HG02588 (cell line): ENCODE measurements at regions not wholly inside any gene's neighbourhood (a gene's known extent, or its start where the extent isn't known, plus 50 kb on each side); places are given as distances from the start of the nearest gene placed in this dataset.
"Not testable (repeated sequence)": the region's sequence is repeated elsewhere in the genome, so short reads cannot be mapped to it uniquely, and the experiment has no call there.

ENCODE experiments used
- ATAC-seq: cut with Tn5 transposase; IDR thresholded peaks from one replicate; pipeline ENCODE4 v1.9.1; 2021; ENCODE audit warnings: mild to moderate bottlenecking, moderate library complexity; ENCODE audit not compliant: unreplicated experiment

DNA sequence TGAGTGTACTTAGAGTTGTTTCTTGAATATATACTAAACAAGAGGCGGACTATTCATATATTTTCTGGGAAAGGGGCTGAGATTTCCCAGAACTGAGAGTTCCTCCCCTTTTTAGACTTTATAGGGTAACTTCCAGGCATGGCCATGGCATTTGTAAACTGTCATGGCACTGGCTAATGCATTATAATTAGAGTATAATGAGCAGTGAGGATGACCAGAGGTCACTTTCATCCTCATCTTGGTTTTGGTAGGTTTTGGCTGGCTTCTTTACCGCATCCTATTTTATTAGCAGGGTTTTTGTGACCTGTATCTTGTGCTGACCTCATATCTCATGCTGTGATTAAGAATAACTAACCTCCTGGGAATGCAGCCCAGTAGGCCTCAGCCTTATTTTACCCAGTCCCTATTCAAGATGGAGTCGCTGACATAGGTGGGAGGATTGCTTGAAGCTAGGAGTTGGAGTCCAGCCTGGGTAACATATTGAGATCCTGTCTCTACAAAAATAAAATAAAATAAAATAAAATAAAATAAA, 91.4 kb downstream of the MOBP start:
- ATAC-seq = no peak

DNA sequence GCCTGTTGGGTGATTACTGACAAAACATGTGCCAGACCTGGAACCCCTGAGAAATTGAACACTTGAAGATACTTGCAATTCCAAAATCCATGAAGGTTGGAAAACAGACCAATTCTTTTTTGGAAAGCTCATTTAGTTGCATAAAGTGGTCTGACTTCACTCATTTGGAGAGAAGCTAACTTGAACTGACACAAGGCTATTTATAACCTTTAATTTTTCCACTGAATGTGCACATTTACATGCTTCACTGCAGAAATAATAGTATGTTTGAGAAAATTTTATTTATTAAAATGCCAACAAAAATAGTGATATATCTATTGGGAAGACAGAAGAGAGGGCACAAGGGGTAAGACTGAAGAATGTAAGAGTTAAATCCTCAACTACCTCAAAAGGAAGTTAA, 92.1 kb downstream of the MOBP start:
- ATAC-seq = no peak

GRCh38 chr3:39568508-39568907, 101.0 kb downstream of the MOBP start:
- ATAC-seq = no peak

GRCh38 chr3:39569095-39569494, 101.6 kb downstream of the MOBP start:
- no peak for ATAC-seq

GRCh38 chr3:39573392-39573791, 105.9 kb downstream of the MOBP start:
- no peak for ATAC-seq

GRCh38 chr3:39577541-39577940, 110.1 kb downstream of the MOBP start:
- ATAC-seq = no peak

DNA sequence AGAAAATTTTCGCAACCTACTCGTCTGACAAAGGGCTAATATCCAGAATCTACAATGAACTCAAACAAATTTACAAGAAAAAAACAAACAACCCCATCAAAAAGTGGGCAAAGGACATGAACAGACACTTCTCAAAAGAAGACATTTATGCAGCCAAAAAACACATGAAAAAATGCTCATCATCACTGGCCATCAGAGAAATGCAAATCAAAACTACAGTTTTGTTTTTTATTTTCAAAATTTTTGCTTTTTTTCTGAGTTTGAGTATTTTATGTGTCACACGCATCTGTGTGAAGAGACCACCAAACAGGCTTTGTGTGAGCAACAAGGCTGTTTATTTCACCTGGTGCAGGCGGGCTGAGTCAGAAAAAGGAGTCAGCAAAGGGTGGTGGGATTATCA, 118.7 kb downstream of the MOBP start:
- not testable (repeated sequence) for ATAC-seq

GRCh38 chr3:39587113-39587512, 119.6 kb downstream of the MOBP start:
- ATAC-seq = no peak

- ATAC-seq = no peak
These were observed 123.3 kb downstream of the MOBP start for GRCh38 chr3:39590806-39591205.

- ATAC-seq = no peak
These were observed 125.0 kb downstream of the MOBP start for GRCh38 chr3:39592311-39593050.

GRCh38 chr3:39593341-39593740, 125.9 kb downstream of the MOBP start:
- ATAC-seq = no peak

- ATAC-seq = no peak
These were observed 133.8 kb downstream of the MOBP start for GRCh38 chr3:39601241-39601640.

DNA sequence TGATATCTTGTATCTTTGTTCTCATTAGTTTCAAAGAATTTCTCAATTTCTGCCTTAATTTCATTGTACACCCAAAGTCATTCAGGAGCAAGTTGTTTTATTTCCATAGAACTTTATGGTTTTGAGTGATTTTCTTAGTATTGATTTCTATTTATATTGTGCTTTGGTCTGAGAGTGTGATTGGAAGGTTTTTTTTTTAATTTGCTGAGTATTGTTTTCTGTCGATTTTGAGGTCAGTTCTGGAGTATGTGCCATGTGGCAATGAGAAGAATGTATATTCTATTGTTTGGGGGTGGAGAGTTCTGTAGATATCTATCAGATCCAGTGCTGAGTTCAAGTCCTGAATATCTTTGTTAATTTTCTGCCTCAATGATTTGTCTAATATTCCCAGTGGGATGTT, 138.4 kb downstream of the MOBP start:
- ATAC-seq = no peak

GRCh38 chr3:39626198-39626597, 158.7 kb downstream of the MOBP start:
- no peak for ATAC-seq

DNA sequence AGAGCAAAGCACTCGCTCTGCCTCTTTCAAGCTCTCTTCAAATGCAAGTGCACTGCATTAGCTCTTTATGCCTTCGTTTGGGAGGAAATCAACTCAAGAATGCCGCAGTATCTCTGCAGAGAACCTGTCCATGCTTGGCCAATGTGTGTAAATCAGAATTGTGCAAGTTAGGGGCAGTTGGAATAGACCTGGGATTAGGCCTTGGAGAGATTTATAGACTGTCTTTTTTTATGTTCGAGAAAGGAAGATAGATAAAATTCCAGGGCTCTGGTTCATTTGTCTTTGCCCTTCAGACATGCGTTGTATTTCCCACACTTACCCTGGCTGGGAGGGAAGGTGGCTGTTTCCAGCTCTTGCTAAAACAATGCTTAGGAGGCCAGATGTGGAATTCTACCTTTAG, 163.7 kb downstream of the MOBP start:
- no peak for ATAC-seq

- ATAC-seq = no peak
These were observed 170.3 kb downstream of the MOBP start for GRCh38 chr3:39637807-39638206.

DNA sequence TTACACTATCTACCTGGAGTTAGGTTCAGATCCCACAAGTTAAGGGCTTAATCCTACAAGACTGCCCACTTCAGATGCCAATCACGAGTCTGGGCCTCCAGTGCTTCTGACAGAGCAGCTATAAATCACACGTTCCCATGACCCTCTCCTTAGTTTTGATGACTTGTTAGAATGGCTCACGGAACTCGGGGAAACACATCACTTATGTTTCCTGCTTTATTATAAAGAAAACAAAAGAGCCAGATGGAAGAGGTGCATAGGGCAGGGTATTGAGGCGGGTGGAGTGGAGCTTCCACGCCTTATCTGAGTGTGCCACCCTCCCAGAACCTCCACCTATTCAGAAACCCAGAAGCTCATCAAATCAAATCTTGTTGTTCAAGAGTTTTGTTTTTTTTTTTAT, 170.8 kb downstream of the MOBP start:
- ATAC-seq = no peak

DNA sequence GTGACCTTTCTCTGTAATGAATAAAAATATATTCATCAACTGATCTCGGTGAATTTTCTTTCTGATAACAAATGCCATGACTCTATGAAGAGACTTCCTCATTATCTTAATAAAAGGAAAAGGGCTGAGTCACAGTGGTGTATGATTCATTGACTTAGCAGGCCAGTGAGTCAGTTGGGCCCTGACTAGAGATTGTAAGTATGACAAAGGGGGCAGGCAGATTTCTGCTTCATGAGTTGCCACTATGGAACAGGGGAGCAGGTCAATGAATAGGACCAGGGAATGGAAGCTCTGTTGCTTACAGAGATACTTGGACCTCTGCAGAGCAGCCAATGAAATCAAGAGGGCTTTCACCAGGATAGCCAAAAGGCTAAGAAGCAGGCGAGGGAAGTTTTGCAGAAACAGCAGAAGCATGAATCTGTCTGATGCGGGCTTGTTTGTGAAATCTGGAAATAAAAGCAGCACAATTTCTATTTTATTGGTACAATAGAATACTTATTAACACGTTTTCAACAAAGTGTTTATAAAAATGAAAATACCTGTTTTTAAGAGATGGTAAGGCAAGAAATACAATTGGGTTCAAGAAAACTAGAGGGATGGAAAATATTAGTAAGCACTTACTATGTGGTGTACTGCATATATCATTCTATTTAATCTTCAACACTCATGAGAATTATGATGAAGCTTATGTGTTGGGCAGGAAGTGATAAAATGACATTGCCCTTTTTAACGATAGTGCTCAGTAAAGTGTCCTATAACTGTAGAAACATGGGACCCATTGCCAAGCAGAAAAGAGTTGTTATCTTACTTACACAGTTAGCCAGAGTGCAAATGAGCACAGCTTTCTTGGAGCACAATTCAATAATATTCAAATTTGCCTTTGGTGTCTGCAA, 169.8 kb upstream of the MYRIP start:
- ATAC-seq = no peak

DNA sequence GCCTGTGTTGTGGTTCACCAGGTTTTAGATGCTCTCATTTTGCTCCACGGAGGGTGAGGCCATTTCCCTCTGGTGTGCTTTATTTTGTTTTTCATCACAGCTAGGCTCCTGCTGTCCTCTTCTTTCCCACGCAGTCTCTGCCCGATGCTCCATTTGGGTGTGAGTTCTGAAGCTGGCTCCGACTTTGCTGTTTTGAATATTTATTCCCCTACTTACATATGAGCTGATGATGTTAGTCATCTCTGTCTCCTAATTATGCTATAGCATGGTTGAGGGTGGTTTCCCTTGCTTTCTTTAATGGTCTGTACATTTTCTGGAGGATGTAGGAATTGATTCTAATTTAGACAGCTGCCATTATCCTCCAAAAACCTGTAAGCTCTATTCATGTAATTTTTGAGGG, 168.1 kb upstream of the MYRIP start:
- no peak for ATAC-seq

DNA sequence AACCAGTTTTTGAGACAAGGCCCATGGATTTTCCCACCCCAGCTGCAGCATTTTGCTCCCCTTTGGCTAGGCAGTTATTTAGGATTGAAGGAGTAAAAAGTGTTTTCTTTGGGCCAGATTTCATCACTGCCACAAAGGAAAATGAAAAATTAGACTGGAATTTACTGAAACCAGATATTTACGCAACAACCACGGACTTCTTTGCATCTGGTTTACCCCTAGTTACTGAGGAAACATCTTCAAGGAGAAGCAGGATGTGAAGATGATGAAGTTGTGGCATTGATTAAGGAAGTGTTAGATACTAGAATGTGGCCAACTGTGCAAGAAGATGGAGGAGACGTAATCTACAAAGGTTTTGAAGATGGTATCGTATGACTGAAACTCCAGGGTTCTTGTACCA, 165.2 kb upstream of the MYRIP start:
- no peak for ATAC-seq

DNA sequence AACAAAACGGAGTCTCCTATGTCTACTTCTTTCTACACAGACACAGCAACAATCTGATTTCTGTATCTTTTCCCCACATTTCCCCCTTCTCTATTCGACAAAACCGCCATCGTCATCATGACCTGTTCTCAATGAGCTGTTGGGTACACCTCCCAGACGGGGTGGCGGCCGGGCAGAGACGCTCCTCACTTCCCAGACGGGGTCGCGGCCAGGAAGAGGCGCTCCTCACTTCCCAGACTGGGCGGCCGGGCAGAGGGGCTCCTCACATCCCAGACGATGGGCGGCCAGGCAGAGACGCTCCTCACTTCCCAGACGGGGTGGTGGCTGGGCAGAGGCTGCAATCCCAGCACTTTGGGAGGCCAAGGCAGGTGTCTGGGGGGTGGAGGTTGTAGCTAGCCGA, 158.2 kb upstream of the MYRIP start:
- ATAC-seq = not testable (repeated sequence)
